ENCODE measurements at regions not wholly inside any gene's neighbourhood (a gene's known extent, or its start where the extent isn't known, plus 50 kb on each side); places are given as distances from the start of the nearest gene placed in this dataset.

- DNase-seq, result no peak
Measured at GRCh38 chr3:105199217-105199616, 167.5 kb upstream of the ALCAM start.

DNA sequence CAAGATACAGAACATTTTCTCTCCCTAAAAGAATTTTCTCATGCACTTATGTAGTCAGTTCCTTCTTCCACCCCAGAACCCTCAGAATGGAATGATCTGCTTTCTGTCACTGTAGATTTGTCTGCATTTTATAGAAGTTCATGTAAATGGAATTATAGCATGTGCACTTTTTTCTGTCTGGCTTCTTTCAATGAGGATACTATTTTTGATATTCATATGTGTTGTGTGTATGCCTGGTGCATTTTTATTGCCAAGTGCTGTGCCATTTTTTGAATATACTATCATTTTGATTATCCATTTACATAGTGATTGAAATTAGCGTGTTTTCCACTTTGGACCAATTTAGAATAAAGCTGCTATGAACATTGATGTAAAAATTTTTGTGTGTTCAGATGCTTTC is 156.6 kb upstream of the ALCAM start:
- no peak for DNase-seq

DNA sequence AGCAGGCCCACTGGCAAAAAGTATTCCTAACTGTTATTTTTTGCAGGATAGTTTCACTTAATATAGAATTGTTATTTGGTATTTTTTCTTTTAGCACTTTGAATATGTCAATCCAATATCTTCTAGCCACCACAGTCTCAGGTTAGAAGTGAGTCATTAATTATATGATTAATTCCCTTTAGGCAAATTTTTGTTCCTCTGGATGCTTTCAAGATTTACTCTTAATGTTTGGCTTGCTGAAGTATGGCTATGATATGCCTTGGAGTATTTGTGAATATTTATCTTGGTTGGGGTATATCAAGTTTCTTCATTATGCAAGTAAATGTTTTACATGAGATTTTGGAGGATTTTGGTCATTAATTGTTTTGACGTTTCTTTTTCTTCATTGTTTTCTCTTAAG is 152.1 kb upstream of the ALCAM start:
- DNase-seq, result no peak

GRCh38 chr3:105222568-105223093 is 144.1 kb upstream of the ALCAM start:
- no peak for DNase-seq

DNA sequence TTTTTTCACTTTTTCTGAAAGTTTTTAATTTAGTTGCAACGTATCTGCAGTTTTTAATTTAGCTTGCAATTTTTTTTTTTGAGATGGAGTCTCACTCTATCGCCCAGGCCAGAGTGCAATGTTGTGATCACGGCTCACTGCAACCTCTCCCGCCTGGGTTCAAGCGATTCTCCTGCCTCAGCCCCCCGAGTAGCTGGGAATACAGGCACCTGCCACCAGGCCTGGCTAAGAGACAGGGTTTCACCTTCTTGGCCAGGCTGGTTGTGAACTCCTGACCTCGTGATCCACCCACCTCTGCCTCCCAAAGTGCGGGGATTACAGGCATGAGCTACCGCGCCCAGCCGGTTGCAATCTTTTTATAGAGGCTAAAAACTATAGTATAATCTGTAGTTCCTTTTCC is 142.9 kb upstream of the ALCAM start:
- DNase-seq, result no peak

- no peak for DNase-seq
Measured at GRCh38 chr3:105228696-105229095, 138.0 kb upstream of the ALCAM start.

DNA sequence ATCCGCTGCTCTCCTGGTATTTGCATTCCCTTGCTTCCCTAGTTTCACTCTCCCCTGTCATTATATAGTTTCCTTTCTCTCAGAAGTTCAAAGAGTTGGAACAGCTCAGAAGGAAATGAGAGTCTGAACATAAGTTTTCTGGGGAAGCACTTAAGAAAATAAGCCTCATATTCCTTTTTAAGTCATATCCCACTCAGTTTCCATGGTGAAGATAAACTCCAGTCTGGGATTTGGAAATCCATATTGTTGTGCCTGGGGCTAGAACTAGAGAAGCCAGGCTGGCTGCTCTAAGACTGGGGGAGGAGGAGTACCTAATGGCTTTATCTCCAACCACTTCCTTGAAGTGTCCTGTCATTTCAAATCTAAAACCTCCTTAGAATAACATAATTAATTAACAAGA is 134.2 kb upstream of the ALCAM start:
- DNase-seq, result no peak

- DNase-seq, result no peak
Measured at GRCh38 chr3:105233010-105233409, 133.7 kb upstream of the ALCAM start.

DNA sequence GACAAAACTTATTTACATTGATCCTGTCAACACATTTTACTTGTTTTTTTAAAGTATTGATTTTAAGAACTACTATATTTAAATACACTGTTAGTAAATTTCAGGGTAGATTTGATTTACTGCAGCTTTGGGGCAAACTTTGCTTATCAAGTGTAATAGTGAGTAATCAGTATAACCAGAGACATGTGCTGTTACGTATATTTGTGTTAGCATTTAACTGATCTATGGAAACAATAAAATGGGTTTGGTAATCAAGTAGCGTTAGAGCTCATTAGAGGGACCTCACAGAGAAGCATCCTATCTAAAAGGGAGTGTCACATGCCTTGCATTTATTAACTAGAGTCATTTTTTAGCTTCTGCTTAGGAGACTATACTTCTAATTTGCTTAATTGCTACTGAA is 131.5 kb upstream of the ALCAM start:
- no peak for DNase-seq

DNA sequence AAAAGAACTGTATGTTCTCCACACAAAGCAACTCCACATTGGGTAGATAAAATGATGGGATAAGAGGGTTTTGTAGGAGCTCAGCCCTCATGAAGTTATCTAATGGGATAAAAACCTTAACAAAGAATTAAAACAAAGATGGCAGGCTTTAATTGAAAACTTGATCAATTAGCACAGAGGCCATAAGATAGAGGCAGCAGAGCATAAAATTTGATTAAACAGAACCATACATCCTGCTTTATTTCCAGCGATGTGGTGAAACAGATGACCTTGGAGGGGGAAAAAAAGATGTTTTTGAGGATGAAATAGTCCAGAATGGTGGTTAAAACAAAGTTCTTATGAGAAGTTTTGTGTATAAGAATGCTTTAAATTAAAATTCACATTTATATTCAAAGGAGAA is 130.9 kb upstream of the ALCAM start:
- no peak for DNase-seq

GRCh38 chr3:105238367-105238766 is 128.3 kb upstream of the ALCAM start:
- DNase-seq, result no peak

GRCh38 chr3:105243076-105243475 is 123.6 kb upstream of the ALCAM start:
- DNase-seq, result no peak

DNA sequence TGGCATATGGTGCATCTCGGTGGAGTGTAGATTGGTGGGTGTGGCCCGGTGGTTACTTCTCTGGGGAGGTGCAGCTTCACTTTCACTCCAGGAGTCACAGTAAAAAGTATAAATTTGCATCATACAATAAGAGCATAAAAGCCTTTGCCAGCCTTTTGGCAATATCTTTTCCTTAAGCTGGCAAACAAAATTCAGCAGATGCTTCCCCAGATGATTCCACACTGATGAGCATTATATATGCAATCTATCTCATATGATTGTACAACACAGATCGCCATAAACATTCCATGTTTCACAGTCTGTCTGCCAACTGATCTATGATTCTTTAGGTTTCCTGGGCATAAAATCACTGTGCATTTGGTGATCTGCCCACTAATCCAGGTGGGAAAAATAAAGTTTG is 120.2 kb upstream of the ALCAM start:
- DNase-seq, result no peak

DNA sequence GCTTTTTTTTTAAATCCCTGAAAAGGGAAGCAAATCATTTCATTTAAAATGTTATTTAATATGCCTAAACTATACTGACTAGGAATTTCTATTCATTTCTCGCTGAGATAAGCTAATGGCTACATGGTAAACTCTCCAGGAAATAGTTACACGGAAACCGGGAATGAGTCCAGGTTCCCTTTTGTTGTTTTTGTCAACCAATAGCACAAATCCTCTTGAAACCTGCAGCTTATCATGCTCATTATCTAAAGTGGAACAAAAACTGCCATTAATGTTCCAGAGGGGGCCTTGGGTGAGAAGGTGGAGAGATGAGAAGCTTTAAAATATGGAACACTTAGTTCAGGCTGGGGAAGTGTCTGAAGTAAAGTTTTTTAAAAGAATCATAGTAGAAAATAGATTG is 113.5 kb upstream of the ALCAM start:
- peak; percentile 94 for DNase-seq

- DNase-seq, result peak; percentile 23
Measured at GRCh38 chr3:105254154-105254553, 112.6 kb upstream of the ALCAM start.

GRCh38 chr3:105255350-105255749 is 111.4 kb upstream of the ALCAM start:
- DNase-seq, result no peak

- no peak for DNase-seq
Measured at GRCh38 chr3:105259496-105259895, 107.2 kb upstream of the ALCAM start.

- DNase-seq, result no peak
Measured at GRCh38 chr3:105260385-105260784, 106.3 kb upstream of the ALCAM start.

- DNase-seq, result no peak
Measured at GRCh38 chr3:105274536-105274935, 92.2 kb upstream of the ALCAM start.

DNA sequence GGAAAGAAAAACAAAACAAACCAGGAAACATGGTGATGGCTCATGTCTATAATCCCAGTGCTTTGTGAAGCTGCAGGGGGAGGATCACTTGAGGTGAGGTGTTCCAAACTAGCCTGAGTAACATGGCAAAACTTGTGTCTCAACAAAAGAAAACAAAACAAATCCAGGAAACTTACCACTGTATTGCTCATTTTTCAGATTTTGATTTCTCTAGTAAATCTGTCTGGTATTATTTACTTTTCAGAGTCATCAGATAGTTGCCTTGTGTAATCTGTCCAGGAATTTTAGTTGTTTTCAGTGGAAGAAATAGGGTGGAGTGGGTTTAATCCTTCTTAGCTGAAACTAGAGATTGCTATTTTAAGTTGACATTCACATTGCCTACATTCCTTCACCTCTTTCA is 91.8 kb upstream of the ALCAM start:
- DNase-seq, result no peak

- no peak for DNase-seq
Measured at GRCh38 chr3:105277656-105278055, 89.1 kb upstream of the ALCAM start.

DNA sequence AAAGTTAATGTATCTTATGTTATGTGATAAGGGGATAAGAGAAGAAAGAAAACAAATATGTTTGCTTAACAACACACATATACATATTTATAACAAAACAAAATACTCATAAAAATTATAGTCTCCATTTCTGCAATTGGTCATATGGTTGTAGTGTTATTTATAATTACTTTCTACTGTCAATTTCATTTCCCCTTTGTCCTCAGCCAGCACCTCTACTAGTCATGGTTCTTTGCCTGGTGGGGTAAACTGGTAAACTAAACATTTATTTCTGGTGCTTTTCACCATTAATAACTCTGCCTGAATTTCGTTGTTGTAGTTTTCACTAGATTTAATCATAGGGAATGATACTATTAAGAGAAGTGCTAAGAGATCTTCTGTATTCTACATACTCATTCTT is 88.0 kb upstream of the ALCAM start:
- no peak for DNase-seq

DNA sequence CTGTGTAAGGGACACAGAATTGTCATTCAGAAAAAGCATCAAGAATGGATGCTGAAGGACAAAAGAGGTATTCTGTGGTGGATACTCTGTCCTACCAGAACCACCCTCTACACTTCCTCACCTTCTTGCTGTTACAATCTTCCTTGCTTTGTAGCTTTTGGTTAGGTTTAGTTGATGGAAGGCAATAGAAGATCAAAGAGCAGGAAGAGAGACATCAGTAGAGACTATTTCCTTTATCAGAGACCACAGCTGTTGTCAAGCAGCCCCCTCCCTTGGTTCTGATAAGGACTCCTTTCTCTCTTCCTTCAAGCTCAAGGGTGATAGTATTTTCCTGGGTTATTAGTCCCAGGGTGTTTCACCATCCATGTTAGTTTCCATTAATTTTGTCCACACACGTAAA is 84.7 kb upstream of the ALCAM start:
- no peak for DNase-seq

DNA sequence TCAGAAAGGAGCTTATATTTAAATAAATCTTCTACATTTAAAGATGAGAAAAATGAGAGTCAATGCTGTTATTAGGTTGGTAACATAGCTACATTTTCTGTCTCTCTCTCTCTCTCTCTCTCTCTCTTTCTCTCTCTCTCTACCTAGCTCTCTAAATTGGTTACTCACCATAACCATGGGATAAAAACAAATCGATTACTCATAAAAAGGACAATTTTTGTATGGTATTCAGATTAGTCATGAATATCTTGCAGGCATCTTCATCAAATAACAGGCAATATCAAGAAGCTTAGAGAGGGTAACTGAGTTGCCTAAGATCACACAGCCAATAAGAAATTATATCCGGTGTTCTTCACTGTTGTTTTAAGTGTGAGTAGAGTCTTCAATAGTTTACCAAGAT is 81.8 kb upstream of the ALCAM start:
- no peak for DNase-seq

DNA sequence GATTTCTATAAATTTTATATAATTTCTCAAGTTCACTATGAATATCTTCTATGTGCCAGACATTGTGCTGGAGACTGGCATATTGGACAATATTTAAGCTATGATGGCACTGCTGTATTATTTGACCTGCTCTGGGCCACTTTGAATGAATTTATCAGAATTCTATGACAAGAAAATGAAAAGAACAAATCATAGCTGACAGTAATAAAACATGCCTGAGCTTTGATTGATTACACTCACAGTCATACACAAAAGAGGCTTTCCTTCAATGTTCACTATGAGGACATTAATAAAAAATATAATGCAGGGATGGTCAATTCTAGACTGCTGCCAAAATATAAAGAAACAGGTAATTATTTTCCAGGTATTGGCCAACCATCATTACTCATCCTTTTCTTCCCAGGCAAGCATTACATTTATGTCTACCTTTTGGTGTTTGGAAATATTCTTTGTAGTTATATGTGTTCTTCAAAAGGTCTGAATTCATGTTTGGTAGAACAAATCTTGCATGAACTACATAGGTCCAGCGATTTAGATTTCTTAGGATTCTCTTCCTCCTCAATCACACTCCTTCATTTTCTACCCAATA is 81.0 kb upstream of the ALCAM start:
- DNase-seq, result no peak

- no peak for DNase-seq
Measured at GRCh38 chr3:105293441-105293840, 73.3 kb upstream of the ALCAM start.
